ENCODE measurements at regions not wholly inside any gene's neighbourhood (a gene's known extent, or its start where the extent isn't known, plus 50 kb on each side); places are given as distances from the start of the nearest gene placed in this dataset.

- TF ChIP-seq CTCF (IDR thresholded peaks at IDR 0.05) (no peak), POLR2A (IDR thresholded peaks at IDR 0.05) (no peak)
- no peaks in the 10 kb centered on the region for H3K9me3 ChIP-seq
- H3K27me3 ChIP-seq = peaks cover 0 to 5% of the 10 kb centered on the region in 2 donors
- H3K4me1 ChIP-seq = peaks cover 0 to 8% (median 0%) of the 10 kb centered on the region in 4 donors
- DNase-seq = no peak
- H3K36me3 ChIP-seq = no peaks in the 10 kb centered on the region
- no peak overlapping the region for H3K4me3 ChIP-seq
- H3K27ac ChIP-seq = no peak overlapping the region
Measured at GRCh38 chr20:46808565-46808964, 86.1 kb upstream of the EYA2 start.

GRCh38 chr20:46809706-46810360 lies 84.8 kb upstream of the EYA2 start:
- H3K27me3 ChIP-seq = peaks cover 0 to 5% of the 10 kb centered on the region in 2 donors
- TF ChIP-seq CTCF (IDR thresholded peaks at IDR 0.05) = no peak
- TF ChIP-seq POLR2A (IDR thresholded peaks at IDR 0.05) = no peak
- DNase-seq = no peak
- H3K4me1 ChIP-seq = peaks cover 0 to 8% (median 0%) of the 10 kb centered on the region in 4 donors
- no peak overlapping the region for H3K4me3 ChIP-seq
- H3K36me3 ChIP-seq = no peaks in the 10 kb centered on the region
- no peaks in the 10 kb centered on the region for H3K9me3 ChIP-seq
- H3K27ac ChIP-seq = no peak overlapping the region

DNA sequence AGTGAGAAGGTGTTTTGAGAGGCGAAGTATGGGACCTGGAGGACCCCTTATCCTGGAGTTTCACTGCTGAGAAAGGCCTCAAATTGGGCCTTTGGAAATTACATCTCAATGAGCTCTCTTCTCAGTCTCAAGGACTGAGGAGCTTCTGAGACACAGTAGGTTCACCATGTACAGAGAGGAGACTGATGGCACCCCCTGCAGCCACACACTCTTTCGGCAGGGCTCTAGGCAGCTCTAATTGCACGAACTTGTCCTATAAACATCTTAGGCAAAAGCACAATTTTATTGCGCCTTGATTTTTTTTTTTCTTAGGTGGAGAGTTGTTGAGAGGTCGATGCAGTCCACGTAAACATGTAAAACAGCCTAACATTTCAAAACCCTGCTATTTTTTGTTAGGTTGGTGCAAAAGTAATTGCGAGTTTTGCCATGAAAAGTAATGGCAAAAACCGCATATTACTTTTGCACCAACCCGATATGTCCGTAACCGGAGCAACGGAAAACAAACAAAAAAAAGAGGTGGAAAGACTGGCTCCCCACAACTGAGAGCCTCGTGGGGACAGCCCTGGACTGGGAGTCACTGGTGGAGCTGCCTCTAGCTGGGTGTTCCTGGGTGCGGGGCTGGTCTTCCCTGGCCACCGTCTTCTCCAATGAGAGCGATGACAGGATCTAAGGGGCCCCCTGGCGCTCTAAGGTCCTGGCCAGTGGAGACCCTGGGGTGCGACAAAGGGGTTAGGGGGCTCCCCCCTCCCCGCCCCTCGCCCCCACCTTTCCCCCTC lies 84.0 kb upstream of the EYA2 start:
- no peaks in the 10 kb centered on the region for H3K9me3 ChIP-seq
- H3K4me1 ChIP-seq = peaks cover 0 to 8% (median 0%) of the 10 kb centered on the region in 4 donors
- no peaks in the 10 kb centered on the region for H3K36me3 ChIP-seq
- H3K27ac ChIP-seq = no peak overlapping the region
- peak overlapping the region in 1 of 4 donors; percentile 31 for H3K4me3 ChIP-seq
- TF ChIP-seq CTCF (IDR thresholded peaks at IDR 0.05) (peak in 1 of 6 experiments; percentile 5), POLR2A (IDR thresholded peaks at IDR 0.05) (no peak)
- peaks cover 0 to 5% of the 10 kb centered on the region in 2 donors for H3K27me3 ChIP-seq
- DNase-seq = no peak

DNA sequence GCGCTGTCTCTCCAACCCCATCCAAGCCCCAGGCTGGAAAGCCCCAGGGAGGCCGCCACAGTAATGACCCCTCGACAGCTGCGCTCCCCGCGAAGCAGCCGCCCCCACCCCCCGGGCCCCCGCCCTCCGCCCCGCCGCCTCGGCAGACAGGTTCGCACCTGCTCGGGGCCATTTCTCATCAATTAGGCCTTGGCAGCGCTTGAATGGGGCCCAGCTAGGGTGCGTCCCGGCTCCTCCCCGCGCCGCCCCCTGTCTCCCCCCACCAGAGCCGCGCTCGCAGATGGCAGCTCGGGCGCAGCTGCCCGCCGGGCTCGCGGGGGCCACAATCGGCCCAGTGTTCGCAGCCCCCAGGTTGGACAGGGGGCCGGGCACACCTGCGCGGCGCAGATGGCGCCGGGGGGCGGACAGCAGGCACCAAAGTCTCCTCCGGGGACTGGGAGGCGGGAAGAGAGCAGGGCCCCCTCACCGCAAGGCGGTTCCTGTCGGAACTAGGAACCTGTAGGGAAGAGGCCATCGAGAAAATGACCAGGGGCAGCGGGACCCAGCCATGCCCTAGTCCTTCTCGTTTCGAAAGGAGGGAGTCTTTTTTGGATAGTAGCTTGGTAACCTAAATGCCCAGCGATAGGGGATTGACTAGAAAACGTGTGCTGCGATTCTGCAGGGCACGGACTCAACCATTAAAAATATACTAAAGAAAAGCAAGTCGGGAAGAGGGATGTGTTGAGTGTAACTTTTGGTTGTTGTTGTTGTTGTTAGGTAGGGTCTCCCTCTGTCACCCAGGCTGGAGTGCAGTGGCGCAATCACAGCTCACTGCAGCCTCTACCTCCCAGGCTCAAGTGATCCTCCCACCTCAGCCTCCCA lies 83.2 kb upstream of the EYA2 start:
- Histone ChIP-seq H3K27me3 (peaks cover 0 to 5% of the 10 kb centered on the region in 2 donors), H3K9me3 (no peaks in the 10 kb centered on the region), H3K36me3 (no peaks in the 10 kb centered on the region), H3K4me1 (peaks cover 0 to 8% (median 0%) of the 10 kb centered on the region in 4 donors), H3K27ac (no peak overlapping the region), H3K4me3 (peak overlapping the region in 2 of 4 donors; percentile 31 to 36)
- DNase-seq = no peak
- TF ChIP-seq CTCF (IDR thresholded peaks at IDR 0.05) (no peak), POLR2A (IDR thresholded peaks at IDR 0.05) (no peak)

GRCh38 chr20:46814366-46815232 lies 80.0 kb upstream of the EYA2 start:
- H3K36me3 ChIP-seq = no peaks in the 10 kb centered on the region
- H3K9me3 ChIP-seq = no peaks in the 10 kb centered on the region
- TF ChIP-seq POLR2A (IDR thresholded peaks at IDR 0.05) (no peak), CTCF (IDR thresholded peaks at IDR 0.05) (no peak)
- peaks cover 0 to 5% of the 10 kb centered on the region in 2 donors for H3K27me3 ChIP-seq
- H3K4me3 ChIP-seq = no peak overlapping the region
- H3K4me1 ChIP-seq = peaks cover 0 to 8% (median 0%) of the 10 kb centered on the region in 4 donors
- DNase-seq = no peak
- no peak overlapping the region for H3K27ac ChIP-seq
